Caco-2 (cell line): ENCODE measurements at regions not wholly inside any gene's neighbourhood (a gene's known extent, or its start where the extent isn't known, plus 50 kb on each side); places are given as distances from the start of the nearest gene placed in this dataset.

Experiments
- BruUV-seq: library from RNA; stranded (reverse); fragments of 400-500 nt; replicated peaks from 2 replicates; lab custom pipeline; 2021; lab: Mats Ljungman, UMichigan
- CTCF ChIA-PET: fragments of 300-600 bp; sonication (Branson Sonifier 250); formaldehyde crosslinking; loops from one replicate; lab custom pipeline; 2022; ENCODE audit warnings: antibody characterized with exemption; lab: Charles Lee
- POLR2A ChIA-PET: fragments of 300-600 bp; sonication (Branson Sonifier 250); formaldehyde crosslinking; loops from one replicate; lab custom pipeline; 2022; ENCODE audit warnings: antibody characterized with exemption; lab: Charles Lee
- DNase-seq, 2 experiments: peaks; one replicate each; pipeline versions ENCODE4 v3.0.0 to v3.0.0-alpha.2; 2020 to 2022
- H3K27me3 ChIP-seq: replicated peaks from 2 replicates; pipeline ENCODE4 v1.6.0; 2011; ENCODE audit warnings: low read length; ENCODE audit not compliant: control insufficient read depth, insufficient read depth
- H3K36me3 ChIP-seq: 2 replicates; pipeline ENCODE4 v1.5.1; 2011; ENCODE audit warnings: low read length; ENCODE audit not compliant: control insufficient read depth, insufficient read depth
- H3K4me1 ChIP-seq: fragments of 250-450 bp; sonication (Bioruptor Pico); 2 replicates; pipeline ENCODE4 v1.5.1; 2020; ENCODE audit warnings: mild to moderate bottlenecking
- H3K4me3 ChIP-seq: 2 replicates; pipeline ENCODE4 v1.5.1; 2011; ENCODE audit warnings: low read depth, mild to moderate bottlenecking, control low read depth, low read length
- H3K9me3 ChIP-seq: fragments of 250-450 bp; sonication (Bioruptor Pico); 2 replicates; pipeline ENCODE4 v1.5.1; 2020; ENCODE audit warnings: mild to moderate bottlenecking, moderate library complexity
- H3K27ac Mint-ChIP-seq: one replicate; pipeline ENCODE4 v1.8.0; 2022; ENCODE audit warnings: mixed read lengths; ENCODE audit not compliant: unreplicated experiment
- H3K27me3 Mint-ChIP-seq: one replicate; pipeline ENCODE4 v1.8.0; 2022; ENCODE audit warnings: mixed read lengths; ENCODE audit not compliant: insufficient read depth, unreplicated experiment
- H3K36me3 Mint-ChIP-seq: one replicate; pipeline ENCODE4 v1.8.0; 2022; ENCODE audit warnings: mild to moderate bottlenecking, mixed read lengths; ENCODE audit not compliant: insufficient read depth, unreplicated experiment
- H3K4me1 Mint-ChIP-seq: one replicate; pipeline ENCODE4 v1.8.0; 2022; ENCODE audit warnings: low read depth, mixed read lengths; ENCODE audit not compliant: unreplicated experiment
- H3K4me3 Mint-ChIP-seq: one replicate; pipeline ENCODE4 v1.8.0; 2022; ENCODE audit warnings: mild to moderate bottlenecking, moderate library complexity, mixed read lengths; ENCODE audit not compliant: unreplicated experiment
- H3K9me3 Mint-ChIP-seq: one replicate; pipeline ENCODE4 v1.8.0; 2022; ENCODE audit warnings: mixed read lengths; ENCODE audit not compliant: unreplicated experiment
- intact Hi-C: fragments of 100-400 bp; cut with micrococcal nuclease; formaldehyde crosslinking; loops from one replicate; pipeline ENCODE4 v1.10.0; 2022; ENCODE audit not compliant: unreplicated experiment
- TF ChIP-seq, protein P1 (sequence below), 2 experiments: fragments of 200-600 bp in 1 of 2; IDR thresholded peaks; 1 replicate in 1 of 2; 2 replicates in 1 of 2; pipeline versions ENCODE4 v1.5.1 to v1.8.0; 2011 to 2022; ENCODE audit warnings: antibody characterized with exemption in 1 of 2, control low read depth in 1 of 2, inconsistent platforms in 1 of 2, low read depth in 1 of 2, low read length in 1 of 2, mild to moderate bottlenecking in 1 of 2, moderate library complexity in 1 of 2; ENCODE audit not compliant: insufficient read depth in 1 of 2, severe bottlenecking in 1 of 2, unreplicated experiment in 1 of 2

DNA sequence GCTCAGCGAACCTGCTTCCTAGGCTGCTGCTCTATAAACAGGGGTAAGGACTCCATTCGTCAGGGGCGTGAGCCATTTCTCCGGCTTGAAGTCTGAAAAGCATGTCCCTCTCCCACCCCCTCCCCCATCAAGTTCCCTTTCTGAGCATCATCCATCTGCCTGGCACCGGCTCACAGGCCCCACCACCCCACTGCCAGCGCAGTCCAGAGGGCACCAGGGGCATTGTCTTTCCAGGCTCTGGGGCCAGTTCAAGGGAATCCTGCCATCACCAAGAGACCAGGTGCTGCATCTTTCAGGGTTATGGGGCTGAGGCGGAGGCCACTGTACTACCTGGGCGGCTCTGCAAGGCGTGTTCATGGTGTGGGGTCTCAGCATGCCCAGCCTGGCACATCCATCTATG lies 64.7 kb upstream of the EDAR start:
- Mint-ChIP-seq H3K27ac (no peak overlapping the region), H3K9me3 (no peaks in the 10 kb centered on the region), H3K4me3 (no peak overlapping the region), H3K4me1 (no peaks in the 10 kb centered on the region), H3K27me3 (no peaks in the 10 kb centered on the region), H3K36me3 (no peaks in the 10 kb centered on the region)
- BruUV-seq: no TSS peak
- H3K36me3 ChIP-seq: no peaks in the 10 kb centered on the region
- ChIA-PET CTCF (no interaction called here), POLR2A (no interaction called here)
- intact Hi-C loops: no loop called here
- TF ChIP-seq, protein P1, sequence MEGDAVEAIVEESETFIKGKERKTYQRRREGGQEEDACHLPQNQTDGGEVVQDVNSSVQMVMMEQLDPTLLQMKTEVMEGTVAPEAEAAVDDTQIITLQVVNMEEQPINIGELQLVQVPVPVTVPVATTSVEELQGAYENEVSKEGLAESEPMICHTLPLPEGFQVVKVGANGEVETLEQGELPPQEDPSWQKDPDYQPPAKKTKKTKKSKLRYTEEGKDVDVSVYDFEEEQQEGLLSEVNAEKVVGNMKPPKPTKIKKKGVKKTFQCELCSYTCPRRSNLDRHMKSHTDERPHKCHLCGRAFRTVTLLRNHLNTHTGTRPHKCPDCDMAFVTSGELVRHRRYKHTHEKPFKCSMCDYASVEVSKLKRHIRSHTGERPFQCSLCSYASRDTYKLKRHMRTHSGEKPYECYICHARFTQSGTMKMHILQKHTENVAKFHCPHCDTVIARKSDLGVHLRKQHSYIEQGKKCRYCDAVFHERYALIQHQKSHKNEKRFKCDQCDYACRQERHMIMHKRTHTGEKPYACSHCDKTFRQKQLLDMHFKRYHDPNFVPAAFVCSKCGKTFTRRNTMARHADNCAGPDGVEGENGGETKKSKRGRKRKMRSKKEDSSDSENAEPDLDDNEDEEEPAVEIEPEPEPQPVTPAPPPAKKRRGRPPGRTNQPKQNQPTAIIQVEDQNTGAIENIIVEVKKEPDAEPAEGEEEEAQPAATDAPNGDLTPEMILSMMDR (IDR thresholded peaks at IDR 0.05; ENCODE audit: insufficient read depth in 1 of 2, low read depth in 1 of 2, low read length in 1 of 2, severe bottlenecking in 1 of 2, unreplicated experiment in 1 of 2): no peak
- no peaks in the 10 kb centered on the region for H3K27me3 ChIP-seq
- no peaks in the 10 kb centered on the region for H3K9me3 ChIP-seq
- H3K4me1 ChIP-seq: peaks cover 5% of the 10 kb centered on the region; the same call in 1 of the 2 replicates
- no peak overlapping the region for H3K4me3 ChIP-seq
- no peak for DNase-seq

DNA sequence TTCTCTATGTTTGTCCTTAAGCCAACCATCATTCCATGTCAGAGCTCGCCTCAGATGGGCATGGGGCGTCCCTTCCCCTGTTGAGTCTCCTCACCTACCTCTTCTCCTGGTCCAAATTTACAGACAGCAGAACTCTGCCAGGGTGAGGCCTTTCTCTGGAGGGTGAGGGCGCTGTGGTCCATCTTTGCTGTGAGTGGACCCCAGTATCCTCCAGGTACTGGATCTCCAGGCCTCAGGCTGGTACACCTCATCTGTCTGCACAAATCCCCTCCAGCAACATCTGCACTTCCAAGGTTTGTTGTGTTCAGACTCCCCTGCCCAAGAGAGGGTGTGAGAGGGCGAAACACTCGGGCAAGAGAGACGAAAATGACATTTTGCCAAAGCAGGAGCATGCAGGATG lies 63.9 kb upstream of the EDAR start:
- DNase-seq: no peak
- Mint-ChIP-seq H3K9me3 (no peaks in the 10 kb centered on the region), H3K27ac (no peak overlapping the region), H3K4me3 (no peak overlapping the region), H3K27me3 (no peaks in the 10 kb centered on the region), H3K4me1 (no peaks in the 10 kb centered on the region), H3K36me3 (no peaks in the 10 kb centered on the region)
- no TSS peak for BruUV-seq
- ChIA-PET POLR2A (no interaction called here), CTCF (no interaction called here)
- H3K4me1 ChIP-seq: peaks cover 5% of the 10 kb centered on the region; the same call in 1 of the 2 replicates
- no peaks in the 10 kb centered on the region for H3K36me3 ChIP-seq
- H3K4me3 ChIP-seq: no peak overlapping the region
- H3K9me3 ChIP-seq: no peaks in the 10 kb centered on the region
- H3K27me3 ChIP-seq: no peaks in the 10 kb centered on the region
- intact Hi-C loops: no loop called here
- TF ChIP-seq, protein P1 (IDR thresholded peaks at IDR 0.05; ENCODE audit: insufficient read depth in 1 of 2, low read depth in 1 of 2, low read length in 1 of 2, severe bottlenecking in 1 of 2, unreplicated experiment in 1 of 2): no peak

DNA sequence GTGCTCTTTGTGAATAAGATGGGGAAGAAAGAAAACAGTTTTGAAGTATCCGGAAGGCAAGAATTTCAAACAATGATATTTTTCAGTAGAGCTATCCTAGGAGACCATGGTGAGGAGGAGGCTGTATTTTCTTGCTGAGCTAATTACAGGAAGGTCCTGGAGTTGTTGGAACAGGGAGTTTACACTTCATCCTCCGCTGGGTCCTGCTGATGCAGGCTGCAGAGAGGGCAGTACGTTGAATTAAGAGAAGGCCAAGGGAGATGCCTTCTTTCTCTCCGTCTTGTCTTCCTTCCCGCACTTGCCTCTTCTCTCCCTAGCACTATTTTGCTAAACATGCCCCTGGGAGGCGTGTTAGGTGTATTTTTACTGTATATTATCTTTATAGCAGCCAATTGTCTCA lies 60.0 kb upstream of the EDAR start:
- Mint-ChIP-seq H3K36me3 (no peaks in the 10 kb centered on the region), H3K9me3 (no peaks in the 10 kb centered on the region), H3K27me3 (no peaks in the 10 kb centered on the region), H3K4me1 (peaks cover 6% of the 10 kb centered on the region), H3K4me3 (no peak overlapping the region), H3K27ac (no peak overlapping the region)
- Histone ChIP-seq H3K4me1 (peaks cover 5% of the 10 kb centered on the region; the same call in 1 of the 2 replicates), H3K9me3 (no peaks in the 10 kb centered on the region), H3K36me3 (no peaks in the 10 kb centered on the region), H3K4me3 (no peak overlapping the region), H3K27me3 (no peaks in the 10 kb centered on the region)
- BruUV-seq: no TSS peak
- ChIA-PET CTCF (no interaction called here), POLR2A (no interaction called here)
- TF ChIP-seq, protein P1 (IDR thresholded peaks at IDR 0.05; ENCODE audit: insufficient read depth in 1 of 2, low read depth in 1 of 2, low read length in 1 of 2, severe bottlenecking in 1 of 2, unreplicated experiment in 1 of 2): no peak
- DNase-seq: peak in 1 of 2 experiments; percentile 23
- intact Hi-C loops: no loop called here
